NCI-H1417 treated with DMSO at 0.1 percent for 48 hours (cell line): ENCODE measurements at regions not wholly inside any gene's neighbourhood (a gene's known extent, or its start where the extent isn't known, plus 50 kb on each side); places are given as distances from the start of the nearest gene placed in this dataset.
A peak's percentile ranks its signal among the peaks of the same experiment; 100 is the strongest.
"Not testable (repeated sequence)": the region's sequence is repeated elsewhere in the genome, so short reads cannot be mapped to it uniquely, and the experiment has no call there.

Experiments used
- DNase-seq: peaks from one replicate; lab custom pipeline; 2025; lab: John Stamatoyannopoulos, UW

- DNase-seq: no peak
These were observed 324.2 kb downstream of the HLX start for GRCh38 chr1:221203224-221204054.

DNA sequence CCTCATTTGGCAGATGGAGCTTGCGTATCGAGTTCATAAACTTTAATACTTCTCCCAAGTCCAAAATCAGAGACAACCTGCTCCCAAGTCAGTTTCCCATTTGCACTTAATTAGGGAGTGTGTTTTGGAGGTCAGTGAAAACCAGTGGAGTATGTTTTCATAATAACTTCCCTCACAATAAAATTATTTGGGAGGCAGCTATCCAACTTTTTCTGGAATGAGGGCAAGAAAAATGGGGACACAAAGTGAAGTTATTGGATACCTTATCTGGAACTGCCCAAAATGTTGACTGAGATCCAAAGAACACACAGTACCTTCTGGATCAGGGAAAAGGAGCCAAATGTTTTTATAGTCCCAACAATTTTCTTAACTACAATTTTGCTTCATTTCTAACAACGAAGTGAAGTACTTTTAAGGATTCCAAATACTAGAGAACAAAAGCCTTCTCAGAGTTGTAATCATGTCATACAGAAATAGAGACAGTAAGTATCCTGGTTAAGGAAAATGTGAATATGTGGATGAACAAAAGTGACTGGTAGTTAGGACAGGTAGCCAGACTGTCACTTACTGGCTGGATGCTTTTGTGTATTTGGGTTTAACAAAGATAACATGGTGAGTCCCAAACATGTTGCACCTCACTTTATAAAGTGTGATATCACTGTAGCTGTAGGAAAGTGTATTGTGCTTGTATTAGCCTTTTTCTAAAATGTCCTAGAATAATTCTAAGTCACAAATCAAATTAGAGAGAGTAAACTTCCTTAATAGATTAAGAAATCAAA, 325.0 kb downstream of the HLX start:
- no peak for DNase-seq

- DNase-seq: no peak
These were observed 326.8 kb downstream of the HLX start for GRCh38 chr1:221206076-221206475.

GRCh38 chr1:221212926-221213325, 333.7 kb downstream of the HLX start:
- DNase-seq: no peak

DNA sequence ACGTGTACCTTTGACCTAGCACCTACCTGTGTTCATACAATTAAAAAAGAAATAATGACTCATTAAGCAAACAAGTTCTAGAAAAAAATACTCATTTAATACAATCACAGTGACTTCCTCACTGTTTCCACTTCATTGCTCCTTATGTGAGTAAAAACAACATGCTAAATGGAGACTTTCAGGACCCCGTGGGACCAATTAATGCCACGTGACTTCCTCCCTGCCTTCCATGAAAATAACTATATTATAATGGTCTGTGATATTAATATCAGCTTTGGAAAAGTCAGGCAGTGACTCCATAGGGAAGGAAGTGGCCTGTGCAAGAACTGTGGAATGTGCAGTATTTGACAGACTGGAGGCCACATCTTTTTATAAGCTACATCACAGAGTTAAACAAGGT, 337.8 kb downstream of the HLX start:
- no peak for DNase-seq

GRCh38 chr1:221223281-221223680, 344.0 kb downstream of the HLX start:
- no peak for DNase-seq

GRCh38 chr1:221227460-221227859, 348.2 kb downstream of the HLX start:
- no peak for DNase-seq

- DNase-seq: no peak
These were observed 348.7 kb downstream of the HLX start for GRCh38 chr1:221227872-221228337.

DNA sequence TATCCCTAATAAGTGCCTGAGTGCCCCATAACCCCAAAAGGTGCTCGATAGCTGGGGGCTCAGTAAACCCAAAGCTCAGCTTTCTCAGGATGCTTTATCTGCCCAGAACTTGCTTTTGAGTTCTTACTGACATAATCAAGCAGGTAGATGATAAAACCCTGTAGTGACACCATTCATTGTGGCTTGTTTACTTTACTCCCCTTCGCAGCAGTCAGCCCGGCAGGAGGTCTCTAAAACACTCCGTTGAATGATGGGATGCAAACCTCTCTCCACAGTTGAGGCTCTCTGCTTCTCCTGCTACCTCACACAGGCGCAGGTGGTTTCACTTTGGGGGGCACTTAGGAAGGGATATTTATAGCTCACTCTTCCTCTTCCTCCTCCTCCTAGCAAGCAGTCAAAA, 349.4 kb downstream of the HLX start:
- peak; percentile 84 for DNase-seq

- DNase-seq: no peak
These were observed 351.4 kb downstream of the HLX start for GRCh38 chr1:221230605-221231004.

DNA sequence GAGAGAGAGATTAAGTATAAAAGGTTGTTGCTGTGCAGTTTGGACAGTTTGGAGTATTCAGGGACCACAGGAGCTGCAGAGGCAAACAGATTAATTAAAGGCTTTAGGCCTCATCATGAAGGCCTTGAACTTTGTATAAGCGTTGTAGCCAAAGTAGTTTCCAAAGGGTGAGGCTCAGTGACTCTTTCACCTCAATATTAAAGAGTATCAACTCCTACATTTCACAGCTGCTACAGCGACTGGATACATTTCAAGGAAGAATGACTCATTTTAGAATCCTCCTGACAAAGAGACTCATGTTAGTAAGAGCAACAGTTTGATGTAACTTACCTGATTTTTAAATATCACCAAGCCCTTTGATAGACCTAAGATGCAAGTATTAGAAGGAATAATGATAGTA, 355.5 kb downstream of the HLX start:
- no peak for DNase-seq

DNA sequence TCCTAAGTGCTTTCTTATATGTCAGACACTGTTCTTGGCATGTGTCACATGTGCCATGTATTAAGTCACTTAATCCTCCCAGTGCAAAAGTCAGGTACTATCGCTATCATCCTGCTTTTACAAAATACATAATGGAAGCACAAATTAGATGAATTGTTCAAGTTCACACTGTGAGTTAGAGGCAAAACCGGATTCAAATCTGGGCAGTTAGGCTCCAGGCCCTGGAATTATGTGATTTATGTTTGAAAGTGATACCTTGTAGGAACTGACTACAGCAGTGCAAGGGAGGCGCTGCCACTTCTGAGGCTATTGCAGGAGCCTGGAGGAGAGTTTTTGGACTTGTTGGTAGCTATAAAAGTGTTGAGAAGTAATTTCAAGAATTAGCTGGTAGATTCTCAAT, 358.3 kb downstream of the HLX start:
- DNase-seq: no peak

DNA sequence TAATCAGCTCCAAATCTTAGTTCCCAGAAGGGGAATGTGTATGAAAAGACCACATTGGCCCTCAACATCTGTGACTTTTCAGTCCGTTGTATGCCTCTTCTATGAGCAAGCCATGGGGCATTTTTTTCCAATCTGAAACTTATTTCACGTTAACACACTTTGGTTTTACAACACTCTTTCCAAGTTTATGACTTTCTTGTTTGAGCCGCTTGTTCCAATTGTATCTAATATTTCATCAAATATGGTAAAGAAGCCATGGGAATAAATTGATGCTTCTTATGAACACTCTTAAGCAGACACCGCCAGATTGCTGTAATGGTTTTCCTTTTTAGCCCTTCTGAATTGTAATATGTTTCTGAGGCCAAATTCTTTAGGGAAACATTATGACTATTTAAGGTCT, 359.9 kb downstream of the HLX start:
- no peak for DNase-seq

DNA sequence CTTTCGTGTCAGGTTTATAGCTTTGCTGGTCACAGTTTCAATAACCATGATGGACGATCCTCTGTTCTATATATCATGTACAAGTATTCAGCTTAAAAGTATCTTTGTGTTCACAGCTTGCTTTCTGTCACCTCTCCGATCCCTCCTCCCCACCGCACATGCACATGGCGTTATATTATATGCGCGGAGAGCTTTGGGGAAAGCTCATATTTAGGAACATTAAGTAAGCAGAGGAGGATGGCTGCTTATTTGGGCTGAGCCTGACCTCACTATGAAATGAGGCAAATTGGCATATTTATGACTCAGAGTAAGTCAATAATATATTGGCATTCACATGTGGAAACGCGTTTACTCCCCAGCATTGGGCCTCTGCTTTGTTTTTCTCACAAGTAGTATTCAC, 360.5 kb downstream of the HLX start:
- no peak for DNase-seq

GRCh38 chr1:221240690-221241089, 361.4 kb downstream of the HLX start:
- DNase-seq: no peak

GRCh38 chr1:221241157-221241556, 361.9 kb downstream of the HLX start:
- no peak for DNase-seq

- DNase-seq: no peak
These were observed 362.3 kb downstream of the HLX start for GRCh38 chr1:221241592-221241991.

DNA sequence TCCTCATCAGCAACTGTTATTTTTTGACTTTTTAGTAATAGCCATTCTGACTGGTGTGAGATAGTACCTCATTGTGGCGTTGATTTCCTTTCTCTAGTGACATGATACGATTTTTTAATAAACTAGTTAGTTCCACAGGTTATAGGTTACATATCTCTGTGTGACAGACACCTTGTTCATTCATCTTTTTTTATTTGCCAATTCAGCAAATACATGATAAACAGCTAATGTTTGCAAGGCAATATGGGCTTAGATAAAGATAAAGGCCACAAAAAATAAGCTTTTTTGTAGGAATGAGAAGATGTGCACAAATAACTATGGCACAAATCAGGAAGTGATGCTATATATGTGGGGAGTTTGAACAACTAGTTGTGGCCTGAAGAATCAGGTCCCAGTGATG, 366.8 kb downstream of the HLX start:
- no peak for DNase-seq

DNA sequence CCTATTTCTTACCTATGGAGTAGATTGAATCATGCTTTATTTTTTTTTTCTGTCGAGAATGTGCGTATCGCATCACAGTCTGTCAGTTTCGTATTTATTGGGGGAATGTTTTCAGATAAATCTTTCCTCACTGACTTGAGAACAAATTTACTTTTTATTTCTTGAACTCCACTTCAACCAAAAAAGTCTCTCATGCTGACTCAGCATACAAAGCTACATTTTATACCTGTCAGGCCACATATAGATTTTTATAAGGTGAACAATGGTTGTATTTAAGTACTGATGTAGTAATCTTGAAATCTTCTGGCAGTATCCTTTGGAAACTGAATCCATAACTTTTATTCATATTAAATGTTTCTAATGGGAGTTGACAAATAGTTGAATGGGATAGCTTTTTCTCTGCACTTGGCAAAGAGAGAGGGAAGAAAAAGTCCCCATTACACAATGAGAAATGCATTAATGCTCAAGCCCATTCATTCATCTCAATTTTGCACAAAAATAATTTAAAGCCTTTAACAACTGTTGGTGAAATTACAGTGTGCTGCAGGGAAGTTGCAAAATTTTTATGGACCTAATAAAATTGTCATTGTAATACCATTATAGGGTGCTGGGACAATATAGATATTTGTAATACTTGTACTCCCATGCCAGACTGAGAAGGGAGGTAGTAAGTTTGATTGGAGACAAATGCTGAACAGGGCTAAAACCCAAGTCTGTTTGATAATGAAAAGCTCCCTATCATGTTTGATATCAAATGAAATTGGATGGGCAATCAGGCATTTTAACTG, 367.6 kb downstream of the HLX start:
- no peak for DNase-seq

DNA sequence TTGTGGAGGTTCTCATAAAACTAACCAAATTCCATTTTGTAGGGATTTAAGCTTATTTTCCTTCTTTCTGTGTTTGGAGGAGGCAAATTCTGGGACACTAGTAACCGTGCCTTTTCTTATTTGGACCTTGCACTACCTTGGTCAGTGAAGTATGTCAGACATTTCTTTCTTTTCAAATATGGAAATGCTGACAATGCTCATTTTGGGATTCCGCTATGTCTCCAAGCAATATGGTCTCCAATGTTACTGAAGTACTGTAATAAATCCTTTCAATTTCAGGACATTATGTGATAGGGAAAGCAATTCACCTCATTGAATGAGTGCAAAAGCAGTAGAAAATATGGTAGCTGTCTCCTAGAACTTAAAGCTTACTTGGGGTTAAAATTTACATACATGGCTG, 372.3 kb downstream of the HLX start:
- no peak for DNase-seq

DNA sequence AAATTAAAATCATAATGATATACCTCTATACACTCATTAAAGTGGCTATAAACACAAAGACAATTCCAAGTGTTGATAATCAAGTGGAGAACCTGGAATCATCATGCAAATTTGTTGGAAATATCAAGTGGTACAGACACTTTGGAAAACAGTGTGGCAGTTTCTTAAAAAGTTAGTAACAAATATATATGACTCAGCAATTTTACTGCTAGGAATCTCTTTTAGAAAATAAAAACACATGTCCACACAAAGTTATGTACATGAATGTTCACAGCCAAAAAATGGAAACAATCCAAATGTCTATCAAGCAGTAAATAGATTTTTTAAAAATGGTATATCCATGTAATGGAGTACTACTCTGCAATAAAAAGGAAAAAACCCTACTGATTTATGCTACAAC, 375.6 kb downstream of the HLX start:
- DNase-seq: no peak

DNA sequence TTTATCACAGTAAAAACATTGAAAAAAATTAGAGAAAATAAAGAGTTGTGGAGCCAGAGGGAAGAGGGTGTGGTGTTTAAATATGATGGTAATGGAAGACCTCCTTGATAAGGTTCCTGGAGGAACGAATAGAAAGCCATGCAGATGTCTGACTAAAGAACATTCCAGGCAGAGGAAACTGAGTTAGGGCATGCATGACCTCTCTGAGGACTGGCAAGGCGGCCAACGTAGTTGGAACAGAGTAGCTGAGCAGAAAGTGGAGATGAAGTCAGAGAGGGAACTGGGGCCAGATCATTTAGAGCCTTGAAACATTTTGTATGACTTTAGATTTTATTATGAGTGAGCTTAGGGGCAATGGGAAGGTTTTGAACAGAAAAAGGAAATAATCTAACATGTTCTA, 377.5 kb downstream of the HLX start:
- no peak for DNase-seq

DNA sequence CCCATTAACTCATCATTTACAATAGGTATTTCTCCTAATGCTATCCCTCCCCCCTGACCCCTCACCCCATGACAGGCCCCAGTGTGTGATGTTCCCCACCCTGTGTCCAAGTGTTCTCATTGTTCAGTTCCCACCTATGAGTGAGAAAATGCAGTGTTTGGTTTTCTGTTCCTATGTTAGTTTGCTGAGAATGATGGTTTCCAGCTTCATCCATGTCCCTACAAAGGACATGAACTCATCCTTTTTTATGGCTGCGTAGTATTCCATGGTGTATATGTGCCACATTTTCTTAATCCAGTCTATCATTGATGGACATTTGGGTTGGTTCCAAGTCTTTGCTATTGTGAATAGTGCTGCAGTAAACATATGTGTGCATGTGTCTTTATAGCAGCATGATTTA, 378.3 kb downstream of the HLX start:
- not testable (repeated sequence) for DNase-seq
